Tibial nerve (tissue), 4 donors: ENCODE measurements at regions not wholly inside any gene's neighbourhood (a gene's known extent, or its start where the extent isn't known, plus 50 kb on each side); places are given as distances from the start of the nearest gene placed in this dataset.

Experiments
- CTCF ChIP-seq, 5 experiments: fragments of 200-600 bp in 3 of 5; fragments of 450-650 bp in 2 of 5; sonication (generic) in 3 of 5; IDR thresholded peaks; one replicate each; pipeline ENCODE4 v1.5.1; 2016 to 2019; ENCODE audit warnings: antibody characterized with exemption in 5 of 5, mild to moderate bottlenecking in 3 of 5, moderate library complexity in 2 of 5
- EP300 ChIP-seq, 2 donors: sonication (generic); formaldehyde crosslinking; IDR thresholded peaks; one replicate each; pipeline ENCODE4 v1.6.1; 2017; ENCODE audit warnings: antibody characterized with exemption in 2 of 2, mild to moderate bottlenecking in 1 of 2
- POLR2A ChIP-seq, 2 donors: fragments of 450-650 bp; IDR thresholded peaks; one replicate each; pipeline ENCODE4 v1.6.1; 2017; ENCODE audit warnings: antibody characterized with exemption in 2 of 2, mild to moderate bottlenecking in 2 of 2, moderate library complexity in 2 of 2

GRCh38 chr7:67344481-67345193 is 348.0 kb downstream of the TYW1 start:
- TF ChIP-seq POLR2A (IDR thresholded peaks at IDR 0.05) (no peak), CTCF (IDR thresholded peaks at IDR 0.05) (no peak), EP300 (IDR thresholded peaks at IDR 0.05) (no peak)
